Muscle of back (tissue), 3 donors: ENCODE measurements at regions not wholly inside any gene's neighbourhood (a gene's known extent, or its start where the extent isn't known, plus 50 kb on each side); places are given as distances from the start of the nearest gene placed in this dataset.

ENCODE experiments used
- DNase-seq, 3 donors: peaks; one replicate each; pipeline versions ENCODE4 v3.0.0 to v3.0.0-alpha.2; 2013

- no peak for DNase-seq
Measured at GRCh38 chr9:126556560-126557250, 57.0 kb upstream of the LMX1B start.

- peak; percentile 47 to 60 (median 59) for DNase-seq
Measured at GRCh38 chr9:126558051-126558665, 55.6 kb upstream of the LMX1B start.

GRCh38 chr9:126559296-126559695, 54.4 kb upstream of the LMX1B start:
- DNase-seq = no peak

- DNase-seq = no peak
Measured at GRCh38 chr9:126561582-126561981, 52.1 kb upstream of the LMX1B start.

- DNase-seq = no peak
Measured at GRCh38 chr9:126563556-126563955, 50.2 kb upstream of the LMX1B start.
